SH-SY5Y (cell line): ENCODE measurements at regions not wholly inside any gene's neighbourhood (a gene's known extent, or its start where the extent isn't known, plus 50 kb on each side); places are given as distances from the start of the nearest gene placed in this dataset.

ENCODE experiments used
- GATA2 ChIP-seq: IDR thresholded peaks from 2 replicates; pipeline ENCODE4 v1.6.1; 2011; ENCODE audit warnings: mild to moderate bottlenecking, low read depth, low read length
- GATA3 ChIP-seq: IDR thresholded peaks from 2 replicates; pipeline ENCODE4 v1.6.1; 2011; ENCODE audit warnings: low read depth, mild to moderate bottlenecking, low read length, moderate library complexity

- TF ChIP-seq GATA3 = no peak
- TF ChIP-seq GATA2 = no peak
Observed at GRCh38 chr2:78423631-78424030, 601.9 kb upstream of the REG3G start.
